Neuronal stem cell (in vitro differentiated cells): ENCODE measurements at regions not wholly inside any gene's neighbourhood (a gene's known extent, or its start where the extent isn't known, plus 50 kb on each side); places are given as distances from the start of the nearest gene placed in this dataset.

ENCODE experiments used
- DNase-seq: peaks from one replicate; pipeline ENCODE4 v3.0.0-alpha.2; 2013; ENCODE audit warnings: low spot score
- H2AFZ ChIP-seq: one replicate; pipeline ENCODE4 v1.6.1; 2013; ENCODE audit warnings: mild to moderate bottlenecking, low read length, inconsistent platforms
- H2AK5ac ChIP-seq: 2 replicates; pipeline ENCODE4 v1.6.1; 2013; ENCODE audit warnings: low read depth, mild to moderate bottlenecking, inconsistent platforms, low read length, moderate library complexity, mixed read lengths
- H2BK120ac ChIP-seq: 2 replicates; pipeline ENCODE4 v1.6.1; 2013; ENCODE audit warnings: low read depth, mild to moderate bottlenecking, inconsistent platforms, low read length, moderate library complexity, mixed read lengths
- H2BK12ac ChIP-seq: one replicate; pipeline ENCODE4 v1.6.1; 2013; ENCODE audit warnings: low read length, inconsistent platforms
- H2BK15ac ChIP-seq: 2 replicates; pipeline ENCODE4 v1.6.1; 2013; ENCODE audit warnings: mild to moderate bottlenecking, low read length, inconsistent platforms, mixed read lengths
- H2BK5ac ChIP-seq: one replicate; pipeline ENCODE4 v1.6.1; 2013; ENCODE audit warnings: inconsistent platforms, mild to moderate bottlenecking, low read length, moderate library complexity
- H3K14ac ChIP-seq: one replicate; pipeline ENCODE4 v1.6.1; 2013; ENCODE audit warnings: low read length, inconsistent platforms
- H3K18ac ChIP-seq: 2 replicates; pipeline ENCODE4 v1.6.1; 2013; ENCODE audit warnings: low read length, inconsistent platforms
- H3K23ac ChIP-seq: 2 replicates; pipeline ENCODE4 v1.6.1; 2013; ENCODE audit warnings: low read depth, mild to moderate bottlenecking, mixed read lengths, low read length, inconsistent platforms; ENCODE audit not compliant: poor library complexity
- H3K27ac ChIP-seq: replicated peaks from 3 replicates; pipeline ENCODE4 v1.5.1; 2013; ENCODE audit warnings: low read length, inconsistent platforms
- H3K27me3 ChIP-seq, 3 experiments: 2 replicates each; pipeline ENCODE4 v1.6.1; 2013; ENCODE audit warnings: low read length in 3 of 3, mild to moderate bottlenecking in 2 of 3, inconsistent platforms in 1 of 3, low read depth in 1 of 3, mixed read lengths in 1 of 3, moderate library complexity in 1 of 3; ENCODE audit not compliant: control insufficient read depth in 3 of 3, insufficient read depth in 3 of 3
- H3K36me3 ChIP-seq, 2 donors: replicated peaks in 1 of 2; 2 replicates each; pipeline ENCODE4 v1.6.1; 2013; ENCODE audit warnings: low read length in 2 of 2; ENCODE audit not compliant: control insufficient read depth in 2 of 2, insufficient read depth in 2 of 2
- H3K4ac ChIP-seq: 2 replicates; pipeline ENCODE4 v1.6.1; 2013; ENCODE audit warnings: inconsistent platforms, mild to moderate bottlenecking, low read length, moderate library complexity
- H3K4me1 ChIP-seq, 2 donors: 1 replicate in 1 of 2; 2 replicates in 1 of 2; pipeline ENCODE4 v1.6.1; 2013; ENCODE audit warnings: low read length in 2 of 2, low read depth in 1 of 2; ENCODE audit not compliant: control insufficient read depth in 2 of 2, insufficient read depth in 1 of 2
- H3K4me2 ChIP-seq: one replicate; pipeline ENCODE4 v1.6.1; 2013; ENCODE audit warnings: mild to moderate bottlenecking, low read length, inconsistent platforms; ENCODE audit not compliant: insufficient read depth, poor library complexity, severe bottlenecking
- H3K4me3 ChIP-seq, 2 donors: 2 replicates each; pipeline ENCODE4 v1.5.1; 2013; ENCODE audit warnings: low read length in 2 of 2, mild to moderate bottlenecking in 2 of 2, inconsistent platforms in 1 of 2, moderate library complexity in 1 of 2
- H3K79me1 ChIP-seq: one replicate; pipeline ENCODE4 v1.6.1; 2013; ENCODE audit warnings: low read depth, mild to moderate bottlenecking, inconsistent platforms, low read length, moderate library complexity
- H3K9ac ChIP-seq: one replicate; pipeline ENCODE4 v1.6.1; 2013; ENCODE audit warnings: mild to moderate bottlenecking, low read depth, low read length, inconsistent platforms; ENCODE audit not compliant: poor library complexity
- H3K9me3 ChIP-seq, 2 donors: replicated peaks in 1 of 2; 2 replicates each; pipeline versions ENCODE3 to v1.6.1; 2013; ENCODE audit warnings: low read length in 2 of 2, mild to moderate bottlenecking in 2 of 2, inconsistent platforms in 1 of 2, low read depth in 1 of 2, mixed read lengths in 1 of 2, moderate library complexity in 1 of 2; ENCODE audit not compliant: control insufficient read depth in 2 of 2, insufficient read depth in 1 of 2
- H4K8ac ChIP-seq: one replicate; pipeline ENCODE4 v1.6.1; 2013; ENCODE audit warnings: low read depth, mild to moderate bottlenecking, inconsistent platforms, low read length, moderate library complexity
- H4K91ac ChIP-seq: one replicate; pipeline ENCODE4 v1.6.1; 2013; ENCODE audit warnings: low read length, low read depth, mild to moderate bottlenecking, inconsistent platforms; ENCODE audit not compliant: poor library complexity
- WGBS, 2 donors: extraction: QIAGEN DNeasy Blood & Tissue Kit; methylation state at CpG; one replicate each; pipeline ENCODE4 v1.1.7; 2013; ENCODE audit warnings: missing lambda C conversion rate in 2 of 2, mixed read lengths in 1 of 2; ENCODE audit not compliant: insufficient read length in 2 of 2, insufficient replicate concordance in 1 of 2; ENCODE audit errors: extremely low coverage in 2 of 2; 5-methylcytosine and 5-hydroxymethylcytosine counted together

DNA sequence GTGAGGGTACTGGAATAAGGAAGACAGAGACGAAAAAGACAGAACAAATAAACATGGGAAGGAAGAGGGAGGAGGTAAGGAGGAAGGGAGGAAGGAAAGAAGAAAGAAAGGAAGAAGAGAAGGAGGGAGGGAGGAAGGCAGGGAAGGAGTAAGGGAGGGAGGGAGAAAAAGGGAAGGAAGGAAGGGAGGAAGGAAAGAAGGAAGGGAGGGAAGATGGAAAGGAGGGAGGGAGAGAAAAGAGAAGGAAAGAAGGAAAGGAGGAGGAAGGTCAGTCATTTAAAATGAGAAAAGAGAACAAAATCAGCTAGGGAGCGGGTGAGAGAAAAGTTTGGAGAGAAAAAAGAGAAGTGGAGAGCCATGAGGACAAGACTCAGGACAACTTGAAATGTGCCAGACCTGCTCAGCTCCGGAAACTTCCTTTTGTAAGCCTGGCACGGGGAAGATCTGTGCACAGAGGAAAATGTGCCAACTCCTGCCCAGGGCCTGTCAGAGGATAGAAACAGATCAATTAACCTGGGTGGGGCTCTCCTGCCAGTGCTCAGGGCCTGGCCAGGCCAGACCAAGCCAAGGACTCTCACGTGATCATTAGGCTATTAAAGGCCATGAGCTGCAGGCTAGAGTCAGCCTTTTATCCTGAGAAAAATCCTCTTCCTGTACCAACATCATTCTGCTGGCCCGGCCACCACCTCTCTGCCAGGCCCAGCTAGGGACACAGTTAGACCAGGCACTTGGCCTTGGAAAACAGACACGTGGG, 50.1 kb upstream of the BCL6 start:
- H3K4me1 ChIP-seq = peaks cover 0 to 1% of the 10 kb centered on the region in 2 donors
- no peak overlapping the region for H3K4ac ChIP-seq
- no peak overlapping the region for H2BK12ac ChIP-seq
- no peak overlapping the region for H2BK120ac ChIP-seq
- H3K23ac ChIP-seq = no peak overlapping the region
- H2BK5ac ChIP-seq = no peak overlapping the region
- no peak overlapping the region for H3K4me3 ChIP-seq
- no peak overlapping the region for H2AFZ ChIP-seq
- no peak overlapping the region for H3K27ac ChIP-seq
- no peaks in the 10 kb centered on the region for H3K36me3 ChIP-seq
- H2BK15ac ChIP-seq = no peak overlapping the region
- no peak for DNase-seq
- H4K91ac ChIP-seq = no peak overlapping the region
- H3K27me3 ChIP-seq = peaks cover 0 to 4% (median 0%) of the 10 kb centered on the region in 3 experiments
- no peaks in the 10 kb centered on the region for H3K9me3 ChIP-seq
- no peak overlapping the region for H3K9ac ChIP-seq
- H4K8ac ChIP-seq = no peak overlapping the region
- H3K14ac ChIP-seq = no peak overlapping the region
- H2AK5ac ChIP-seq = no peak overlapping the region
- WGBS, 2 donors = no CpG with 5 or more reads among the region's 7 CpGs
- H3K4me2 ChIP-seq = no peak overlapping the region
- H3K18ac ChIP-seq = no peak overlapping the region
- H3K79me1 ChIP-seq = no peaks in the 10 kb centered on the region

DNA sequence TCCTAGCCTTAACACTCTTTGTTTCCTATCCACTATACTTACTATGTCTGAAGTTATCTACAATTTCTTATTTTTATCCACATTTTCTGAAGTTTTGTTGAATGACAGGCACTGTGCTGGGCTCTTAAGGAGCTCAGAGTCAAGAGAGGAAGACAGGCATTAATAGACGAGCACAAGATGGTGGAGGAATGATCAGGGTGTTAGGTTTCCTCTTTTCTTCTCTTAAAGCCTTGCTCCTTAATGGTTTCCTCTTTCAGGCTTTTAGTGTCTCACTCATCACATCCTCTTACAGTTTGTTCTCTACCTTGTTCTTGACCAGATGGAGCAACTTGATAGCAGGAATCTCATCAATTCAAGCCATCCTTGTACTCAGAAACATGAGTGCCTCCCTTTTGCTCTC, 52.9 kb upstream of the BCL6 start:
- Histone ChIP-seq H3K4me2 (no peak overlapping the region), H3K27me3 (peaks cover 0 to 2% (median 0%) of the 10 kb centered on the region in 3 experiments), H3K23ac (no peak overlapping the region), H3K9me3 (no peaks in the 10 kb centered on the region), H3K4me3 (no peak overlapping the region), H2AFZ (no peak overlapping the region), H3K18ac (no peak overlapping the region), H3K9ac (no peak overlapping the region), H4K91ac (no peak overlapping the region), H3K27ac (no peak overlapping the region), H2BK120ac (no peak overlapping the region), H3K4ac (no peak overlapping the region), H2AK5ac (no peak overlapping the region), H3K4me1 (no peaks in the 10 kb centered on the region), H3K14ac (no peak overlapping the region), H2BK15ac (no peak overlapping the region), H3K79me1 (no peaks in the 10 kb centered on the region), H3K36me3 (no peaks in the 10 kb centered on the region), H2BK12ac (no peak overlapping the region), H4K8ac (no peak overlapping the region), H2BK5ac (no peak overlapping the region)
- DNase-seq = no peak
- WGBS, 2 donors = no CpG with 5 or more reads among the region's 1 CpG

DNA sequence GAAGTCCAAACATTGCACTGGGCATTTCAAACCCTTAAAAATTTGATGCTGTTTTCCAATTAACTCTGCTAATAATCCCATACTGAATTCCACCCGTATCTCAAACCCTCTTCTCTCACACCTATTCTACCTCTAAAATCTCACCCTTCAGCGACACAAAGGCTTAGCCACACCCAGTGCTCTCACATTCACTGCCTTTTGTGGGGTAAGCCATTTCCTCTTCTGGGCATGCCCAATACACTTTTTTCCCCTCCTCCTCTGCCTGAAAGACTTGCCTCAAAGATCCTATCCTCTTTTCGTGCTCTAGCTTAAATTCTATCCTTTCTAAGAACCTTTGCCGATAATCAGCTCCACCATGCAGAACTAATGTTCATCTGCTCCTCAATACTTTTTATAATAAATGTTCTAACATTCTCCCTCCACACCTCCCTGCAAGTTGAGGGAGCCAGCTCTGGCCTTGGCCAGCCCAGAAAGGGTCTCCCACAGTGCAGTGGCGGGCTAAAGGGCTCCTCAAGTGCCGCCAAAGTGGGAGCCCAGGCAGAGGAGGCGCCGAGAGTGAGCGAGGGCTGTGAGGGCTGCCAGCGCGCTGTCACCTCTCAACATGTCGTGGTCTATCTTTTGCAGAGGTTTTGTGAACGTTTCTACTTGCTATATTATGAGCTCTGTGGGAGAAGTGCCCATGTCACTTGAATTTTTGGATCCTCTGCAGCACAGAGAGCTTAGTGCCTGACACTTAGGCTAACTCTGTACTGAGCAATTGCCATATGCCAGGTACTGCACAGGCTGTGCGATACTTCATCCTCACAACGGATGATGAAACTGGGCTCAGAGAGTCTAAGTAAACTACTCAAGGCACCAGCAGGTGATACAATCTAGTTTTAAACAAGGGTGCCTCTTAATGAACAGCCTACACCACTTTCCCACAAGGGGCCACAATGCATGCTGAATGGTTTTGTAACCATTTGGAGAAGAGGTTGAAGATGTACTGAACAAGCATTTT, 53.6 kb upstream of the BCL6 start:
- Histone ChIP-seq H3K4me3 (no peak overlapping the region), H2BK5ac (no peak overlapping the region), H3K4ac (no peak overlapping the region), H2AK5ac (no peak overlapping the region), H3K23ac (no peak overlapping the region), H3K4me1 (no peaks in the 10 kb centered on the region), H4K91ac (no peak overlapping the region), H3K27me3 (no peaks in the 10 kb centered on the region), H3K9ac (no peak overlapping the region), H3K27ac (no peak overlapping the region), H3K14ac (no peak overlapping the region), H3K79me1 (no peaks in the 10 kb centered on the region), H3K9me3 (no peaks in the 10 kb centered on the region), H2BK12ac (no peak overlapping the region), H4K8ac (no peak overlapping the region), H2AFZ (no peak overlapping the region), H2BK120ac (no peak overlapping the region), H3K4me2 (no peak overlapping the region), H3K18ac (peak overlapping the region; percentile 49), H2BK15ac (no peak overlapping the region), H3K36me3 (no peaks in the 10 kb centered on the region)
- DNase-seq = no peak
- WGBS, 2 donors = 100% methylated on average over 2 of the region's 15 CpGs; no CpG with 5 or more reads in 1 of the 2 donors
